Stimulated activated CD4-positive, alpha-beta T cell treated with anti-CD3 and anti-CD28 coated beads, Interleukin-2, amount 100 ng/mL, for 24 hours (primary cell): ENCODE measurements at regions not wholly inside any gene's neighbourhood (a gene's known extent, or its start where the extent isn't known, plus 50 kb on each side); places are given as distances from the start of the nearest gene placed in this dataset.

Source experiments
- DNase-seq, 2 donors: peaks; one replicate each; pipeline ENCODE4 v3.0.0-alpha.2; 2020

- no peak for DNase-seq
These were observed 93.7 kb upstream of the ACTBL2 start for GRCh38 chr5:57576317-57576716.

DNA sequence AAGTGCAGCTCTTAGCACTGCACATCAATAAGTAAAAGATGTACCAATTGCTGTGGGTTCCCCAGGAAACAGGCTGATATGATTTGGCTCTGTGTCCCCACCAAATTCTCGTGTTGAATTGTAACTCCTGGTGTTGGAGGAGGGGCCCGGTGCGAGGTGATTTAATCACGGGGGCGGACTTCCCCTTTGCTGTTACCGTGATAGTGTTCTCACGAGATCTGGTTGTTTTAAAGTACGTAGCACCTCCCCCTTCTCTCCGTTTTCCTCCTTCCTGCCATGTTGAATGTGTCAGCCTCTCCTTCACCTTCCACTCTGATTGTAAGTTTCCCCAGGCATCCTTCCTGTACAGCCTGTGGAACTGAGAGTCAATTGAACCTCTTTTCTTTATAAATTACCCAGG lies 93.2 kb upstream of the ACTBL2 start:
- no peak for DNase-seq

DNA sequence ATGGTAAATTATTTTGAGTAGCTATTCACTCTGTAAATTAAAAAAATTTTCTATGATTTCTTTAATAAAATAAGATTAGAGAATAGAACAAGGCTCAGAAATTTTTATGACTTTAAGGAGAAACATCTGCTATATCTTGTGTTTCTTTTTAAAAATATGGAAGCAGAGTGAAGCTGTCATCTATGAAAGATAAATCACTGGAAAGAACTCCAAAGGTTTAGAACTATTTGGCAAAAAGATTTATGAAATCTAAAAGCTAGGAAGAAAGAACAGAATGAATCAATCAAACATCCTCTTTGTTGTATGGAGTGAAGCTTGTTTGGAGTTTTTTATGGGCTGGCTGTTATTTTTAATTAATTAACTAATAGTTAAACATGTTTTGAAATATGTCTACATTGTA lies 89.8 kb upstream of the ACTBL2 start:
- DNase-seq: no peak

- DNase-seq: no peak
These were observed 87.0 kb upstream of the ACTBL2 start for GRCh38 chr5:57569601-57570000.

GRCh38 chr5:57568136-57568535 lies 85.5 kb upstream of the ACTBL2 start:
- DNase-seq: no peak

DNA sequence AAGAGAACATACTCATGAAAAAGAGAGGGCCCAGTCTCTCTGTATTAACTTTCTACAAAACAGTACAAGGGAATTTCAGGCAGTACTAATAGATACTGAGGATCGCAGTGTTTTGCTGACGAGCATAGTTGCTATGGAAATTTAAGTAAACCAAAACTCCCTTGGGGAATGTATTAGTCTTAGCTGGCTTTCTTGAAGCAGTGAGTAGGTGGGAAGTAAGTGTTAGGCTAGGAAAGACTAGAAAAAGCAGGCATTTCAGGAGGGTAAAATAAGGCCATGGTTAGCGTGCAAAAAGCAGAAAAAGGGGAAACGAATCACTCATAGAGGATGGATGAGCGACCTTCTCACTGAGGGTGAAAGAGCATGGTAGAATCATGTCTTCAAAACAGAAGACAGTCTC lies 84.3 kb upstream of the ACTBL2 start:
- no peak for DNase-seq

GRCh38 chr5:57561231-57561842 lies 78.7 kb upstream of the ACTBL2 start:
- DNase-seq: no peak

GRCh38 chr5:57559110-57559635 lies 76.6 kb upstream of the ACTBL2 start:
- no peak for DNase-seq

GRCh38 chr5:57552033-57552432 lies 69.4 kb upstream of the ACTBL2 start:
- no peak for DNase-seq

GRCh38 chr5:57551251-57551650 lies 68.6 kb upstream of the ACTBL2 start:
- DNase-seq: no peak

DNA sequence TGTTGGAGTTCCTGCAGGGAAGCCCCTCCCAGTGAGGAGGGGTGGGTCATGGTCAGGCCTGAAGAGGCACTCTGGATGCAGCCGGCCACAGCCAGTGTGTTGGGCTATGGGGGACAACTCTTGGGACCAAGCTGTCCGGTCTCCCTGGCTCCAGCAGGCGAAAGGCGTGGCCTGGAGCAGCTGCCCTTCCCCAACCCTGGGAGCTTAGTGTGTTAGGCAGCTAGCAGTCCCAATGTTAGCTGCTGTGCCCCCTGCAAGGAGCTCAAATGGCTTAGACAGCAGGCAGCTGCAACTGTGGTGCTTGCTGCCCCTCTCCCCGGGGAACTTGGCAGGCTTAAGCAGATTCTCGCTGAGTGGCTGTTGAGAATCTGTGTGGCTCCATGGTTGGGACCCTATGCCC lies 67.5 kb upstream of the ACTBL2 start:
- DNase-seq: no peak

DNA sequence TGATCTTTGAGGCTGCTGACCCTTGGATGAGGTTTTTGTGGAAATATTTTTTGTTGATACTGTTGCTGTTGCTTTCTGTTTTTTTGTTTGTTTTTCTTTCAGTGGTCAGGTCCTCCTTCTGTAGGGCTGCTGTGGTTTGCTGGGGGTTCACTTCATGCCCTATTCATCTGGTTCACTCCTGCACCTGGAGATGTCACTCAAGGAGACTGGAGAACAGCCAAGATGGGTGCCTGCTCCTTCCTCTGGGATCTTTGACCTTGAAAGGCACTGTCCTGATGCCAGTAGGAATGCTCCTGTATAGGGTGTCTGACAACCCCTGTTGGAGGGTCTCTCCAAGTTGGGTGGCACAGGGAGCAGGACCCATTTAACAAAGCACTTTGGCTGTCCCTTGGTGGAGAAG lies 67.0 kb upstream of the ACTBL2 start:
- no peak for DNase-seq

- no peak for DNase-seq
These were observed 58.2 kb upstream of the ACTBL2 start for GRCh38 chr5:57540823-57541222.

DNA sequence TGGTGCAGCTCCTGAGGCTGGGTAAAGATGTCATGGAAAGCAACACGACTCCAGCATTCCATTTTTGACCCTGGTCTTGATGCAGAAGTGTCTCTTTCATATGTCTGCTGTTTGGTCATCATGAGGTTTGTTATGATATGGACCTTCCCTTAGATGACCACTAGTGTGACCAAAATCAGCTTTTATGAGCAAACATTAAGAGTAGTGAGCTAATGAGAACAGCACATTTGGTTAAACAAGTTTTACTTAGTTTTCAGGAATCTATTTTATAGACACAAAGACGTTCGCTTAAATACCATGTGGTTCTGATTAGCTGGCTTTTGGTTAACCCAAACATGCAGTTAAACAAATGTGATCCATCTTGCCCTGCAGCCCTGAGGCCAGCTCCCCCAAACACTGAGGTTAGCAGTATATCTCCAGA lies 56.7 kb upstream of the ACTBL2 start:
- no peak for DNase-seq

GRCh38 chr5:57538341-57538955 lies 55.8 kb upstream of the ACTBL2 start:
- DNase-seq: no peak

- DNase-seq: no peak
These were observed 55.2 kb upstream of the ACTBL2 start for GRCh38 chr5:57537811-57538210.

DNA sequence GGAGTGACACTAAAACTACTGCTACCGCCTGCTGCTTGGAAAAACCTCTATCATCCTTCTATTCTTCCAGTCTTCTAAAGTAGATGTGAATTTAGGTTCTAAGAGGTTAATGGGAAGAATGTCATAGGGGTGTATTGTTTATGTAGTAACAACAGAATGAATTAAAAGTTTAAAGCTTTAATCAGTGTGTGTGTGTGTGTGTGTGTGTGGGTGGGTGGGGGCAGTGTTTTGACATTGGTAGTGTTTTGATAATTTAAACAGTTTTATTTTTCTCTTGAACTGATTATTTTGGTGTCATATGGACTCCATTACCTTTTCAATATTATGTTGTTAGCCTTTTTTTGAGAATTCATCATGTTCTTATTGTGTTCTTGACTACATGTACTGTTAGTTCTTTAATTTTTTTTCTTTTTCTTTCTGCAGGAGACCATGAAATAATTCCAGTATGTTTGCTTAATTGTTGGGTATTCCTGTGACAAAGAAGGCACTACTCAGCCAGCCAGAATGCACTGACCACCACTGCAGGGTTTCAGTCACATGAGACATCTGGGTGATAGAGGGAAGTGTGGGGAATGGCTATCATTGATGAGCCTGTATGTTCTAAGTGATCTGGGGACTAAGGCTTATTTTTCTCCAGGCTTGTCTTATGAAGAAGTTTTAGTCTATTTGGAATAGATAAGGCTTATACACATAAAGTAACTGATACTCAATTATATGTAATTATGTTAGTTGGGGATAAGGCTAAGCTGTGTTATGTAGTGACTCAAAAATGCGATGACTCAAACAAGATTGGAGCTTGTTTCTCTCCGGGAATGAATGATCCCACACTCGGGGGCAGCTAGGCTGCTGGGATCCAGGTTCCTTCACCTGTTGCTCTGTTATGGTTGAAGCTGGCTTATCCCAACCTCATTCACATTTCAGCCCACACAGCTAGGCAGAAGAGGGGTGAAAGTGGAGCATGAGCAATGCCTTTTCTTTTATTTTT lies 50.2 kb upstream of the ACTBL2 start:
- no peak for DNase-seq
